ENCODE measurements at regions not wholly inside any gene's neighbourhood (a gene's known extent, or its start where the extent isn't known, plus 50 kb on each side); places are given as distances from the start of the nearest gene placed in this dataset.

DNA sequence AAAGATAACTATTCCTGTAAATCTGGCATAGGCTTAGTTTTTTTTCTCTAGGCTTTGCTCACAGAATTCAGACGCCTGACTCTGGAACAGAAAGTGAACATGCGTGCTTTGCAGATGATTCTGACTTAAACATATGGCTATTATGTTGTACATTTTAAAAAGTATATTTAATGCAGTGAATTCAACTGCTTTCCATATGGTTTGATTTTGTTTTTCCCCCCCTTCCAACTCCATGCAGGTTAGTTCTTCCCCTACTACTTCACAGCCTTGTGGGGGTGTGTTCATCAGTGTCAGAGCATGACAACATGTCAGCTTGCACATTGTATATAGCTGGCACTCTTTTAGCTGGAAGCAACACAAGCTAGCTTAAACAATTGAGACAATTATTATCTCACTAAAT lies 226.8 kb downstream of the TMEM167A start:
- no peak for DNase-seq (ENCODE audit: low read depth, low spot score)

DNA sequence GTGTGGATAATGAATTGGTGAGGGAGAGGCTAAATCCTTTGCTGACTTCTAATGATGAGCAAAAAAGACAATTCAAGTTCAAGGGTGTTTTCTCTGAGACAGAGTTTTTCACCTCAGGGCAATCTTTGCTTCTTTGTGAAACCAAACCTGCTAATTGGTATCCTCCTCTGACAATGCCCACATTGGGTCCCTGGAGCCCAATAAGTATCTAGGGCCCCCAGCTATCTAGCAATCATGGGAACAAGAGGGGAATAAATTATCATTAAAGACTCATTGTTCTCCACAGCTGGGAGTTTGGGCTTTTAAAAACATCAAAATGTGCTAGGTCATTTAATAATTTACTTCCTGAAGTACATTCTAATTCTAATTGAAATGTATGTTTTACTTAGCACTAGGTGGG lies 227.3 kb downstream of the TMEM167A start:
- DNase-seq (ENCODE audit: low read depth, low spot score), result no peak

DNA sequence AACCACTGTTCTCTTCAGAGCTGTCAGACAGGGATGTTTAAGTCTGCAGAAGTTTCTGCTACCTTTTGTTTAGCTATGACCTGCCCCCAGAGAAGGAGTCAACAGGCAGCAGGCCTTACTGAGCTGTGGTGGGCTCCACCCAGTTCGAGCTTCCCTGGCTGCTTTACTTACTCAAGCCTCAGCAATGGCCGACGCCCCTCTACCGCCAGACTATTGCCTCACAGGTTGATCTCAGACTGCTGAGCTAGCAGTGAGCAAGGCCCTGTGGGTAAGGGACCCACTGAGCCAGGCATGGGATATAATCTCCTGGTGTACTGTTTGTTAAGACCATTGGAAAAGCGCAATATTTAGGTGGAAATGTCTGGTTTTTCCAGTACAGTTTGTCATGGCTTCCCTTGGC lies 229.6 kb downstream of the TMEM167A start:
- DNase-seq (ENCODE audit: low read depth, low spot score), result no peak

DNA sequence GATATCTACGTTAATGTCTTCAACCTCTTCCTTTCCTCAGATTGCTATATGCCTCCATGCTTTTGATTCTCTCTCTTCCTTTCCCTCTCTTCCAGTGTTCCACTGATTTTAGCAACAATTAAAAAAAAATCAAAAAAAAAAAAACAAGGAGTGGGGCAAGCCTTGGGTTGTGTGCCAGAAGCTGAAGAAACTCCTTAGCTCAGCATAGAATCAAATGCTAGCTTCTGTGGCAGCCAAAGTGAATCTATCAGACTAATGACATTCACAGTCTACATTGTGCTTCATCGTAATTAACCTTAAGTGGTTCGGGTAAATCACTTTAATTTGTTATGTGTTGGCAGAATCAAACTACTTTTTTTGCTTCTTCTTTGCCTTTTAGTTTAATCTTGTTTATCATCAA lies 237.3 kb downstream of the TMEM167A start:
- DNase-seq (ENCODE audit: low read depth, low spot score), result no peak

DNA sequence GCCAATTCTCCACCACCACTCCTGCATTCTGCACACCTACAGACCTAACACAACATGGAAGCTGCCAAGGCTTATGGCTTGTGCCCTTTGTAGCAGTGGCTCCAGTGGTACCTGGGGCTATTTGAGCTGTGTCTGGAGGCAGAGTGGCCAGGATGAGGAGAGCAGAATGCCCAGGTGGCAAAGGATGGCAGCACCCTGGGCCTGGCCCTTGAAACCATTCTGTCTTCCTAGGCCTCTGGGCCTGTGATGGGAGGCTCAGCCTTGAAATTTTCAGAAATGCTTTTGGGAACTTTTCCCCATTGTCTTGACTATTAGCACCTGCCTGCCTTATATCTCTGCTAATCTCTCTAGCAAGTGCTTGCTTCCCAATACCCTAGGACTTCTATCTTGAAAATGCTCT lies 241.7 kb downstream of the TMEM167A start:
- no peak for DNase-seq (ENCODE audit: low read depth, low spot score)

DNA sequence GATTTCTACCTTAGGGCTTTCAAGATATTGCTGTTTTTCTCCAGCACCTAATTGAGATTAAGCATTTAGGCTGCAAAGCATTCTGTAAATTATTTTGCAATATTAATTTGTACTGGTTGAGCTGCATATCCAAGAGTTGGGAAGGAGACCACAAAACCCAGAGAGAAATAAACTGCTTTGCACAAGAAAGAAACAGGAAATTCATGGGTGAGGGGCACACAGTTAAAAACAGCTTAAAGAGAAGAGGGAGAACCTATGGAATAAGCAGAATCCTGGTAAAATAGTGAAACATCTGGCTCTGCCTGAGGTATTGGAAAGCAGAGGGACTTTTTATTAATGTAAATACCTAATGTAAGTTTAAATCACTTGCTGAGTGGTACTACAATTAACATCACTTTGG lies 243.0 kb downstream of the TMEM167A start:
- no peak for DNase-seq (ENCODE audit: low read depth, low spot score)

DNA sequence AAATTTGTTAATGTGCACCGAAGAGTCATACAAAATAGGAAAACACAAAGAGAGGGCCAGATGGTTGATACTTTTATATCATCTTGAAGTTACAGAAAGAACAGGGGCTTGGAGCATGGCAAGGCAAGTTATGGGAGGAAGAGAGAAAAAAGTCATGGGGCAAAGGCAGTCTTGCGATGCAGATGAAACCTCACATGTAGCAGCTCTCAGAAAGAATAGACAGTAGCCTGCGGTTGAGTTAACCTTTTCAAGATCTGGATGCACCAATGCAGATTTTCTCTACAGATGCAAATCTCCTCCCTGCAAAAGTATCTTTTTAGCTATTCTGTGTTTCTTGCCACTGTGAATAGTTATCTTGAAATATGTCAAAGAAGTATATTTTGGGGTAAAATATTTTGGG lies 243.9 kb downstream of the TMEM167A start:
- no peak for DNase-seq (ENCODE audit: low read depth, low spot score)

DNA sequence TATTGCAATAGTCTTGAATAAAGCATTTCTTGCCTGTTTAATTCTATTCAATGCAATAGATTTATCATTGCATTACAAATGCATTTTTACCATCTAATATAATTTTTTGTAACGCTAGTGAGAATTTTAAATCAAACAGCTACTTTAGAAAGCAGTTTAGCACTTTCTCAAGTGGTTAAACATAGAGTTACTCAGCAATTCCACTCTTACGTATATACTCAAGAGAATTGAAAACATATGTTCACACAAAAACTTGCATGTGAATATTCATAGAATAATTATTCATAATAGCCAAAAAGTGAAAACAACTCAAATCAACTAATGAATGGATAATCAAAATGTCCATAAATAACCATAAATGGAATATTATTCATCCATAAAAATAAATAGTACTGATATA lies 244.7 kb downstream of the TMEM167A start:
- no peak for DNase-seq (ENCODE audit: low read depth, low spot score)

DNA sequence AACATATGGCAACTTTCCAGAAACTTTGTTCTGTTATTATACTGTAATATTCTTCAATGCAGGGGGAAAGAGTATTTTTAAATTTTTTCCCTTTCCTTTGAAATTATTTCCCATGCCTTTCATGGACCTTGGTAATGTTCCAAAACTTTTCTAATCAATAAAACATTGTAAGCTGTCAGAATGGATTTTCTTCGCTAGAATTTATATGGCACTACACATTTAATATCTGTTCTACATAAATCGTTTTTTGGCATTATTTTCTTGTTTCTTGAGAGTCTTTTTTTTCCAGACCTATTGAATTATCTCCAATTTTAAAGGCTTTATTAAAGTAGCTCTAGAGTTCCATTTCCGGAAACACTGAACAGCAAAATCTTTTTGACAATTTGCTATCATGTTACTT lies 249.0 kb downstream of the TMEM167A start:
- DNase-seq (ENCODE audit: low read depth, low spot score), result no peak

DNA sequence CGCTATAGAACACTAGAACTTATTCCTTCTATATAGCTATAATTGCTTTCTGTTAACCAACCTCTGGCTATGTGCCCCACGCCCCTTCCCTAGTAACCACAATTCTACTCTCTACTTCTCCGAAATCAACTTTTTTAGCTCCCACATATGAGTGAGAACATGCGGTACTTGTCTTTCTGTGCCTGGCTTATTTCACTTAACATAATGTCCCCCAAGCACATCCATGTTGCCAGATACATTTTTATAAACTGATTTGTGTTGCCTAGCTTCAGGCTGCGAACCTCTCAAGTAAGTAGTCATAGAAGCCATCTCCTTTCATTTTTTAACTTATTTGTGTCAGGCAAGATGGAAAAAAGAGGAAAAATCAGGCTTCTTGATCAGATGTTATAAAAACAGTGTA lies 249.5 kb downstream of the TMEM167A start:
- DNase-seq (ENCODE audit: low read depth, low spot score), result no peak

DNA sequence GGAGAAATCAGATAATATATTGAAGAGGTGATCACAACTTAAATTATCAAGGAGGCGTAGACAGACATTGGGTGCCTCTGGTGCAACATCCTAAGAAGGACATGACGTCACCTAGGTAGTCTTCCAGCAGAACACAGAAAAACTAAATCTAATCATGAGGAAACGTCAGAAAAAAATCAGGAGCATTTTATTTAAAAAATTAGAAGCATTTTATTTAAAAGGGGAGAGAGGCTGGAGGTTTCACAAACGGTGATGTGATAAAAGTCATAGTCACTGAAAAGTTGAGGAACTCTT lies 254.6 kb downstream of the TMEM167A start:
- no peak for DNase-seq (ENCODE audit: low read depth, low spot score)

DNA sequence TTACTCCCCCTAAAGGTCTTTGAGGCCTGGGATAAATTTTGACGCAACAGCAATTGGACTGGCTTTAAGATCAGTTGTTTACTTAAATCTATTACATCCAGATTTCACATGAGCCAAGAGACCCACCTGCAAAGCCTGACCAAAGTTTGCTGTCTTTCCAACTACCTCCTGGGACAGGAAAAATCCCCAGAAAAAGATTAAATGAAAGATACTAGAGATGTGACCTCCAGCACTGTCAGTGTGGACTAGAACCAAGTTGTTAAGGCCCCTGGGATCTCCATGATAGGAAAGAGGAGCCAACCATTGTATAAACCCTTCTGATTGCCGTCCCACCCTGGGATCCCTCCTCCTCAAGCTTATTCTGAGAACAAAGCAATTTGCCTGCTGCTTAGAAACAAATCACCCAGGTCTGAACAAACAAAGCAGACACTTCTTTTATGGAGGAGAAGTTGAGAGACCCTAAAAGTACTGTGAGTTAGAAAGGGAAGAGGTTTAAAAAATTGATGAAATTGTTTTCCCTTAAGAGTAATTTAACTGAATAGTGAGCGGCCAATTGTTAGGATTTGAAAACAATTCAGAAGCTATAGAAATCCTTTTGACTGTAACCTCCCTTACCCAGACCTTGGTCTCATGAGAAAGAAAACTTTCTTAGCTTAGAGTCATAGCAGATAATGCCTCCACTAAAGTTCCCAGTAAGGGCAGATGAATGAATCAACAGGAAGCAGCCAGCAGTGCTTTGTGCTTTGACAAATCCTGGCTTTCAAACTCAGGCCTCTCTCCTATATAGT lies 255.2 kb downstream of the TMEM167A start:
- no peak for DNase-seq (ENCODE audit: low read depth, low spot score)

DNA sequence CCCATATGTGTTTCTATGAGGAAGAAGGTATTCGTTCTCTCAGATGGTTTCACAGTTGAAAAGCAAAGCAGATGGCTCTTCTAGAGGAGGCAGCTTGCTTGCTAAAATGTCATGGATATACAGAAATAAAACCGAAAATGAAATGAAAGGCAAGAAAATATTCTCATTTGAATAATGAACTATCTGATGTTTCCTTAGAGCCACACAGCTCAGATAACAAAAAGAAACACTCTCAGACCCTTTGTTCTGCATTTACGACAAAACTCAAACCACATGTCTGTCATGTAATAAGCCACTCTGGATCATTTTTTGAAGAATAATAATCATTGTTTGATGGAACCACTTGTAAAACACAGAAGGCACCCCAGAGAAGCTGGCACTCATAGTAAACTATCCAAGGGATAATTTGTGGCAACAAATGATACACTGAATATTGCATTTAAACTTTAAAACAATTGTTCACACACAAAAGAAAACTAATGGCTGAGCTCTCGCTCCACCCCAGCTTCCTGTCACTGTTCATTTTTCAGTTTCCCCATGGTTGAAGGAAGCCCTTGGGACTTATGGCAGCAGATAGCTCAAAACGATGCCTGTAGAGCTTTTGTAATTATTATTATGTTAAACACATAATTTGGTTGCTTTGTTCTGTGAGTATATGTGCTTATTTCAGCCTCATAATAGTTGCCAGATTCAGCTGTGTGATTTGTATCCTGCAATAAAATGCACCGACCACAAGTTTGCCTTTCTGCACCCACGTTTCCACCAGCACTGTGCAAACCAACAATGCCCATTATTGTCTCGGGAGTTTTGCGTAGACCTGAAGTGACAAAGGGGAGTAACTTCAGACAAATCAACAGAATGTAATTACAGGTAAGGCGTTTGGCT lies 256.0 kb downstream of the TMEM167A start:
- DNase-seq (ENCODE audit: low read depth, low spot score), result no peak

DNA sequence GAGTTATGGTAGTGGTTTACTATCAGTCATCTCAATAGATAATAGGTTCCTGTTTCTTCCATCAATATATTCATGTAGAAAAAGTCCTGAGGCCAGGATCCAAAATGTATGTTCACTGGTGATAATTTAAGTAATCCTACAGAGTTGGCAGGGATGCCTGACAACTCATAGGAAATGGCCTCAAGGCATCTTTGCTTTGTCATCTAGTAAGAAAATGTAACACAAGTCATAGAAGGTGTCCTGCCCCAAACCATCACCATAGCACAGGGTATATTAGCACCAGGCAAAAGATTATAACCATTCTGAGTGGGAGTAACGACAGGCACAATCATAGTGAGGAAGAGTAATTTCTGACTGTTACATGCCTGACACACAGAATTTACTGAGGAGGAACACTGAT lies 257.0 kb downstream of the TMEM167A start:
- no peak for DNase-seq (ENCODE audit: low read depth, low spot score)

DNA sequence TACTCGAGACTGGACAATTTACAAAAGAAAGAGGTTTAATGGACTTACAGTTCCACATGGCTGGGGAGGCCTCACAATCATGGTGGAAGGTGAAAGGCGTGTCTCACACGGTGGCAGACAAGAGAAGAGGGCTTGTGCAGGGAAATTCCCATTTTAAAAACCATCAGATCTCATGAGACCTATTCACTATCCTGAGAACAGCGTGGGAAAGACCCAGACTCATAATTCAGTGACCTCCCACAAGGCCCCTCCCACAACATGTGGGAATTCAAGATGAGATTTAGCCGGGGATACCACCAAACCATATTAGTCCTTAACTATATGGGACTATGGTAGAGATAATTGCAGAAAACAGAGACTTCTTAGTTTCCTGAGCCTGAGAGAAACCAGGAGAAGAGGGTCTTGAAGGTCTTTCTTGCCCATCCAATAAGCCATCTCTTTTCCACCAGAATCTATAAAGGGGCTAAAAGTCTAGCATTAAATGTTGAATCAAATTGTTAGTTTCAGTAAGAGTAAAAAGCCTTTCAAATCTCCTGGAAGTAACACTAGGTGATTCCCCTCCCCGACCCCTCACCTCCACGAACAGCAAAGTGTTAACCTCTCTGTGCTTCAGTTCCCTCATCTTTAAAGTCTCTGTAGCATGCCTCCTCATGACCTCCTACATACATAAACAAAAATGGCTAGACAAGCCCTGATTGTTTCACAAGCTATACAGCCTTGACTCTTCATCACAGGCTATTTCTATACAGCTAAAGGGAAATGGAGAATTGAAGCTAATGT lies 259.1 kb downstream of the TMEM167A start:
- no peak for DNase-seq (ENCODE audit: low read depth, low spot score)

DNA sequence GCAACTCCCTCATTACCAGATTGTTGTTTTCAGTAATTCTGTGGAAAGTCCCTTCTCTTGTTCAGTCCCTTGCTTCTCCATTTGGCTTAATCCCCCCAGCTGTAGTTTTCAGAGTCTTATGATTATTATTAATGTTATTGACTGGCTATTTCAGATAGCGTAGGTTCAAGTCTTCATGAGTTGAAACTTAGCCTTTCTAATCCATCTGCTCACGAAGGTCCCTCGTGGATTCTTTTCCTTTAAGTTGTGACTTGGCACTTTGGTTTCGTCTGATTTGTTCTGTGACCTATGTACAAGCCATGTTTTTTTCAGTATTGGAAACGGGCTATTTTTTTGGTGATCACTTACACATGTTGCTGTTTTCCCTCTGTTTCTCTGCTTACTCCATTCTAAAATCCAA lies 260.3 kb downstream of the TMEM167A start:
- DNase-seq (ENCODE audit: low read depth, low spot score), result no peak

DNA sequence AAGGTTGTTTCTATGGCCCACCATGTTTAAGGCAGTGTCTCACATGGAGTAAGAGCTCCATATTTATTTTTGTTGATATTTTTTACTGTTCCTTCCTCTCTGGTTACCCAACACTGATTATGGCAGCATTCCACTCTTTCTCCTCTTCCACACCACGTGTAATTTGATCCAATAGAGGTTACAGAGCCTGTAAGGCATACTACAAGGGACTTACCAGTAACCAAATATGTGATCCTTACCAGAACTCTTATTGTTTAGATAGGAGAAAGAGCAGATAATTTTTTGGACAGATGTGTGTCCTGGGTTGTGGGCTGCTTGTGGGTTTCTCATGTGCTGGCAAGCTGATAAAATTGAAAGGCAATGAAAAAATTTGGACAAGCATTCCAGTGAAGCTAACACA lies 261.3 kb downstream of the TMEM167A start:
- DNase-seq (ENCODE audit: low read depth, low spot score), result no peak

DNA sequence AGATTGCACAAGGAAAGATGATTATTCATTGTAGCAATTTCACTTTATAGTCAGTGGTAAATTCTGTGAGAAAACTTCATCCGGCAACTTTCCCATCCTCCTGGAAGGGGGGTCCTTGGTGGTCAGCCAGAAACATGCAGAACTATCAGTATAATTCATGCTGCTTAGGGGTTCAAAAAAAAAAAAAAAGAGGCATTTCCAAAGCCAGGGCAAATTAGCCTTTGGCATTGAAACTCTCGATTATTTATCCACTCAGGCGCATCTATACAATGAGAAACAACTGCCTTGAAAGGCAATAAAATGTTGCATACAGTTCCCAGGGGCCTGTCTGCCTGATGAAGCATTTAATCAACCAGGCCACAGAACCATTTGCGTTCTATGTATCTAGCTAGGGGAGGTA lies 263.3 kb downstream of the TMEM167A start:
- no peak for DNase-seq (ENCODE audit: low read depth, low spot score)

DNA sequence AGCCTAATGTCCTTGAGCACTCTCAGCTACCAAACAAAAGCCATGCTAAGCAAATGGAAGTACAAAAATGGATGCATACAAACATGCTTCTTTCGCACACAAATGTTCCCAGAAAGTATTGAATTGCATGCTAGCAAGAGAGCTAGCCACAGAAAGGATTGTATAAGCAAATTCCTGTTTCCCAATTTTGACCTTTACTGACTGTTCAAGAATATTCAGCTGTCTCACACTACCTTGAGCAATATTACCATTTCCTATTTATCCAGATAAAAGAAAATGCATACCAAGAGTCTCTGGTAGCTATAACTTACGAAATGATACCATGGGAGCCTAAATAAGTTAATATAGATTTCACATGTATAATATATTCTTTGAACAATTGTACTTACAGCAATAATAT lies 264.6 kb downstream of the TMEM167A start:
- DNase-seq (ENCODE audit: low read depth, low spot score), result no peak

DNA sequence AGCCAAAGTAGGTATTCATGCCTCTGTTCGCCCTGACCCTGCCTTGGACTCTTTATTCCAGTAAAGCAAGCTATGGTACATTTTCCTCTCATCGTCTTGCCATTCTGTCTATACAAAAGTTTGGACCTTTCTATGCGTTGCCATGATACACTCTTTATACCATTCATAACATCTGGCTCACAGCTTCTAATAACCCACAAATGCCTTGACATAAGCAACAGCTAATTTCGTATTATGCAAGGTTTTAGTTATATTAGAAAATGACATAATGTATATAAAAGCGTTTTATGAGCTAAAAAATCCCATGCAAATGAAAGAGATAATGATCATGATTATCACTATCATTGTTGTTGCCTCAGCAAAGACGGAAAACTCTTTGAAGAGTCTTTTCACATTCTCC lies 265.7 kb downstream of the TMEM167A start:
- DNase-seq (ENCODE audit: low read depth, low spot score), result no peak

DNA sequence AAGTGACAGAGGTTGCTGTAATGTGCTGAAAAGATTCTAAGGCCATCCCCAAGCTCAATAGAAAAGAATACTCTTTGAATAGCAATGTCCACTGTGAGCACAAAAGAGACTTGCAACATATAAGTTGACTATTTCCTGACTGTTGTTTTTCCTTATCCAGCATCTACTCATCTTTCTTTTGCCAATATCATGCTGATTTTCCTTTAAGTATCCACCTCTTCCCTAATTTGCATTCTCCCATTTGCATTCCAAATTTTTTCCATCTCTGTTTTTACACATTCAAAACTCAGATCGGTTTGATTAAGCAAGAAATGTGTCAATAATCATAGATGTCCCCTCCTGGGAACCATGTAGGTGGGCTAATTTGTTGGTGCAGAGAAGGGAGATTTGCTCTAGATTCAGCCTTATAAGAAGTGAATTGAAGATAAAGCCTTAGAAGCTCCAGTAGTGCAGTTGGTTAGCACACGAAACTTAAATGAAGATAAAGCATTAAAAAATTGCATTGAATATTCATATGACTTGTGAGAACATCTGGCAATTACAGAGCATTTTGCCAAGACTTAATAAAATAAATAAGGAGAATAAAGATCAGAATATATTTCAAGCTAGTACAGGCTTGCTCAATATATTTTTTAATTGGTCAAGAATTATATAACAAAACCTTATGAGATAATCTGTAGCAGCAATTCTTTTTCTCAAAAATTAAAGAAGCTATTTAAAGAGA lies 267.6 kb downstream of the TMEM167A start:
- no peak for DNase-seq (ENCODE audit: low read depth, low spot score)

DNA sequence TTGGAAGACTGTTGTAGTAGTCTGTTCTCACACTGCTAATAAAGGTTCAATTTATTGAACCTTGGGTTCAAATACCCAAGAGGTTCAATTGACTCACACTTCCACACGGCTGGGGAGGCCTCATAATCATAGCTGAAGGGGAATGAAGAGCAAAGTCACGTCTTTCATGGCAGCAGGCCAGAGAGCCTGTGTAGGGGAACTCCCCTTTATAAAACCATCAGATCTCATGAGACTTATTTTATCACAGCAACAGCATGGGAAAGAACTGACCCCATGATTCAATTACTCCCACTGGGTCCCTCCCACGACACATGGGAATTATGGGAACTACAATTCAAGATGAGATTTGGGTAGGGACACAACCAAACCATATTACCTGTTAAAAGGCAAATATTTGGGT lies 268.2 kb downstream of the TMEM167A start:
- no peak for DNase-seq (ENCODE audit: low read depth, low spot score)
